Fibroblast of the conjunctiva (primary cell): ENCODE measurements at regions not wholly inside any gene's neighbourhood (a gene's known extent, or its start where the extent isn't known, plus 50 kb on each side); places are given as distances from the start of the nearest gene placed in this dataset.
"Not testable (repeated sequence)": the region's sequence is repeated elsewhere in the genome, so short reads cannot be mapped to it uniquely, and the experiment has no call there.

Source experiments
- DNase-seq: peaks from one replicate; pipeline ENCODE4 v3.0.0-alpha.2; 2010; ENCODE audit warnings: low read depth

- no peak for DNase-seq
Measured at GRCh38 chr13:88235441-88235840, 564.3 kb downstream of the SLITRK5 start.

- DNase-seq: no peak
Measured at GRCh38 chr13:88246239-88246638, 575.1 kb downstream of the SLITRK5 start.

- no peak for DNase-seq
Measured at GRCh38 chr13:88248393-88248792, 577.2 kb downstream of the SLITRK5 start.

- DNase-seq: no peak
Measured at GRCh38 chr13:88257706-88258105, 586.5 kb downstream of the SLITRK5 start.

GRCh38 chr13:88263808-88264207 is 592.6 kb downstream of the SLITRK5 start:
- DNase-seq: no peak

GRCh38 chr13:88281841-88282240 is 610.7 kb downstream of the SLITRK5 start:
- no peak for DNase-seq

- DNase-seq: no peak
Measured at GRCh38 chr13:88285329-88285728, 614.2 kb downstream of the SLITRK5 start.

GRCh38 chr13:88288326-88288725 is 617.2 kb downstream of the SLITRK5 start:
- no peak for DNase-seq

GRCh38 chr13:88291731-88292130 is 620.6 kb downstream of the SLITRK5 start:
- DNase-seq: not testable (repeated sequence)

- DNase-seq: no peak
Measured at GRCh38 chr13:88294368-88294767, 623.2 kb downstream of the SLITRK5 start.

GRCh38 chr13:88303157-88303556 is 632.0 kb downstream of the SLITRK5 start:
- no peak for DNase-seq

GRCh38 chr13:88303605-88304004 is 632.4 kb downstream of the SLITRK5 start:
- no peak for DNase-seq

- DNase-seq: no peak
Measured at GRCh38 chr13:88314496-88314895, 643.3 kb downstream of the SLITRK5 start.

- DNase-seq: no peak
Measured at GRCh38 chr13:88329066-88329465, 657.9 kb downstream of the SLITRK5 start.

GRCh38 chr13:88339271-88339741 is 668.1 kb downstream of the SLITRK5 start:
- no peak for DNase-seq

GRCh38 chr13:88345171-88345847 is 674.1 kb downstream of the SLITRK5 start:
- no peak for DNase-seq

GRCh38 chr13:88360761-88361160 is 689.6 kb downstream of the SLITRK5 start:
- DNase-seq: no peak

- DNase-seq: no peak
Measured at GRCh38 chr13:88369866-88370265, 698.7 kb downstream of the SLITRK5 start.

GRCh38 chr13:88376760-88377388 is 705.7 kb downstream of the SLITRK5 start:
- no peak for DNase-seq

GRCh38 chr13:88377852-88378251 is 706.7 kb downstream of the SLITRK5 start:
- DNase-seq: no peak

GRCh38 chr13:88384542-88384941 is 713.4 kb downstream of the SLITRK5 start:
- no peak for DNase-seq

- DNase-seq: no peak
Measured at GRCh38 chr13:88395804-88396203, 724.6 kb downstream of the SLITRK5 start.

- DNase-seq: no peak
Measured at GRCh38 chr13:88411696-88412095, 740.5 kb downstream of the SLITRK5 start.

GRCh38 chr13:88417801-88418200 is 746.6 kb downstream of the SLITRK5 start:
- DNase-seq: no peak
